IPS-11a (cell line): ENCODE measurements at regions not wholly inside any gene's neighbourhood (a gene's known extent, or its start where the extent isn't known, plus 50 kb on each side); places are given as distances from the start of the nearest gene placed in this dataset.

Experiments
- H3K4me3 ChIP-seq: one replicate; pipeline ENCODE4 v1.5.1; 2013; ENCODE audit warnings: low read depth, low read length, control low read depth

GRCh38 chr10:131747251-131747650, 153.6 kb upstream of the PPP2R2D start:
- H3K4me3 ChIP-seq: no peak overlapping the region

- H3K4me3 ChIP-seq: no peak overlapping the region
Observed at GRCh38 chr10:131747791-131748190, 153.0 kb upstream of the PPP2R2D start.

DNA sequence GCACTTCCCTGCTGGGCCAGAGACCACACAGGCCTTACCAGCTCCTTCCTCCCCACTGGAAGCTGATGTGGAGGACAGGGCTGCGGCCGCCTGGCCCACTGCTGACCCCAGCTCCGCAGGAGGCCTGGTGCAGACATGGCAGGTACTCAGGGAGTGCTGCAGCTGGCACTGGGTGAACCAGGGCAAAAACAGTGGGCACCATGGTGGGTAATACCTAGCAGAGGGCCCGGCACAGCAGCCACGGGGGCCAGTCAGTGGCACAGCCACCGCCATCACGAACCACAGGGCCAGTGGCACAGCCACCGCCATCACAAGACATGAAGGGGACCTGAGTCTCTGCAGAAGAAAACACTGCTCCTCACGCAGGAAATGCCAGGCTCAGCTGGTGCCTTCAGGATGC, 152.6 kb upstream of the PPP2R2D start:
- no peak overlapping the region for H3K4me3 ChIP-seq

- H3K4me3 ChIP-seq: no peak overlapping the region
Observed at GRCh38 chr10:131748831-131749766, 151.7 kb upstream of the PPP2R2D start.

DNA sequence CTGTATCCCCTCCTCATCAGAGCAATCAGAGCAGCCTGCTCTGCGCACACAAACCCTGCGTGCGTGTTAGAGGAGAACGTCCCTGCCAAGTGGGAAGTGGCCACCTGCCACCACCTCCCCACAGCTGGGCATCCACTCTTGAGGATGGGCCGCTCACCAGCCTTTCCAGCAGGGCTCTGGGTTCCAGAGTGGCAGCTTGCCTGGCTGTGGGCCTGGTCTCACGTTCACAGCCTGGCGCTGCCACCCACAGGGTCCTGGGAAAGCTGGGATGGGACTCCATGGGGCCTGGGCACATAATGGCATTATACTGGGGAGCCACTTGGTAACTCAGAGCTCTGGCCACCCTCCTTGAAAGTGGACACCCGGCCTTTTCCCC, 151.1 kb upstream of the PPP2R2D start:
- H3K4me3 ChIP-seq: no peak overlapping the region

DNA sequence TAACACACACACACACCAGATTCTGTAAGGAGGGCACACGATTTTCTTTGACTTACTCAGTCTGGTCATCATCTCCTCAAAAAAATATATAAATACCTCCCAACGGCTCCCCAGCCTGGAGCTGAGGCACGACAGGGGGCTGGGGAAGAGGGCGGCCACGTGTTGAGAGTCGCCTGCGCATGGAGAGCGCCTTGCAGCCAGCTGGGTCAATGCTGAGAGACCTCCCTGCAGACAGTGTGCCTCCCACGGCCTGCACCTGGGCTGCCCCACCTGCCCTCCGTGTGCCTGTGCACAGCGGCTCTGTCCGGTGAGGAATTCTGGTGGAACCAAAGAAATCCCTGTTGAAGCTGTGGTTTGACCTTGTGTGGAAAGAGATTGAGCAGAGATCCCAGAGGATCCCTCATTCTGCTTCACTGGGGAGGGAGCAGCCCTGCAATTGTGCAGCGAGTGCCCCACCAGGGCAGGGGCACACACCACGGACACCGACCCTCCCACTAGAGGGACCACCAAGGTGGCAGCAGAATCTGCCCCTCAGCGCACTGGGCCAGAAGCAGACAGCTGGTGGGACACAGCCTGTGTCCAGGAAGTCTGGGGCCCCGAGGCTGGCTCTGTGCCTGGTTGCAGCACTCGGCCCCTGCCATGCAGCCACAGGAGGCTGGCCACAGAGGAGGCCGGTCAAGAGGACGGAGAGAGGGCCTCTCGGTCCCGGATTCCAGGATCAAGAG, 150.5 kb upstream of the PPP2R2D start:
- no peak overlapping the region for H3K4me3 ChIP-seq

DNA sequence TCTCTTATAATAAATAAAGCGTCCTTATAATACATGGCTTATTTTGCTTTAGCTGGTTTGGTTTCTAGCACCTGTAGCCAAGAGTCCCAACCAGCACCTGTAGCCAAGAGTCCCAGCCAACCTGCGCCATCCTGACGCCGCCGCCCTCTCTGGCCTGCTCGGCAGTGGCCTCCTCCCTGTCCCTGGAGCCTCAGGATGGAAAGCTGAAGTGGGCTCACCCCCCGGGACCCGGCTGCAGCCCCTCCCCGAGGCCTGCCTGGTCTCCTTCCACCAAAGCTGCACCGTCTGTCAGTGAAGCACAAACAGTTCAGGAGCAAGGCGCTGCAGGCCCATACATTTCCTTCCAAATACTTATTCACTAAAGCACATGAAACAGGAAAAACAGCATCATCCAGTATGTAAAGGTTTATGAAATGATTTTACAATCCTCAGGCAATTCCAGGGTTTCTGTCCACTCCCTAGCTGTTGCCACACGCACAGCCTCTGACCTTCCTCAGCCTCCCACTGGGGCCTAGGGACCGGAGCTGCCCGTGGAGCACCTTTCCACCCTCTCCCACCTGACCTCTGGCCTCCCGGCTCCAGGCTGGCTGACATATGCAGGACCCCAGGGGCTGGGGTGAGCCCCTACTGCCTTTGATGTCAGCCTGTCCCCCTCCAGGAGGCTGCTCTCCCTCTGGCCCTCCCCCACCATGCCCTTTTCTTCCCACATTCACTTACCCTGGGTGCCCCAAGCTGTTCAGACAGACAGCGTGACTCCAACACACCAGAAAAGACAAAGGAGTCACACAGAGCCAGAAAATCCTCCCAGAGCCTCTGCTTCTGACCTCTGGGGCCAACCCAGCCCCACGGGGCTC, 149.6 kb upstream of the PPP2R2D start:
- H3K4me3 ChIP-seq: no peak overlapping the region

DNA sequence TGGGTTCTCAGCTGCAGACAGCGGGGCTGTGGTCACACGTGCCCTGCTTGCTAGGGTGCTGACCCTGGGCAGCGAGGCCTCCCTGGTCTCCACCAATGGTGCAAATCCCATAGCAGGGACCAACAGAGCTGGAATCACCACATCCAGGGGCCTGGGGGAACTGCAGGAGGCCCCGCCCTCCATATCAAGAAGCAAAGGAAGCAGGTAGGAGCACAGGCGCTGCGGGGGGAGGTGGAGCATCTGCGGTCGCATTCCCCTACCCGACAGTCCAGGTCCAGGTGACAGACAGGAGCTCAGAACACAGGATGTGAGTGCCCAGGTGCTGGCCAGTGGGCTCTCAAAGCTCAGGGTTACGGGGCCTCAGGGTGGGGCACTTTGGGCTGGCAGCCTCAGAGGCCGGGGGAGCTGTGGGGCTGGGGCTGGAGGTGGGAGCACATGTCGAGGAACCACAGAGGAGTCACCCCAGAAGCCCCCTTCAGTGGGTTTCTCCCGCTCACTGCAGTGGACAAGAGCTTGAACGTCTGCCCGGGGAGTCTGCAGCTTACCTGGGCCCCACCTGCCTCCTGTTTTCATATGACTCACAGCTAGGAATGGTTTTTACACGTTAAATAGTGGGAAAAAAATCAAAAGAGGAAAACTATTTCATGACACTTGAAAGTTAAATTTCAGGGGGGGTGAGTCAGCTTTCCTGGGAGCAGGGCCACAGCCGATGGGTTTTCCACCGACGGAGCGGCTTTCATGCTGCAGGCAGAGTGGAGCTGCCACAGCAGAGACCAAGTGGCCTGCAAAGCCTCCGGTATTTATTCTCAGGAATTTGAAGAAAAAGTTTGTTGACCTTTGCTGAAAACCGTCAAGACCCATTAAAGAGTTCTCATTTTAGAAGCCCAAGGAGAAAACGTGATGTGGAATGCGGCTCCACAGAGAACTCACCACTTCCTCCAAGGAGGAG, 148.7 kb upstream of the PPP2R2D start:
- no peak overlapping the region for H3K4me3 ChIP-seq

DNA sequence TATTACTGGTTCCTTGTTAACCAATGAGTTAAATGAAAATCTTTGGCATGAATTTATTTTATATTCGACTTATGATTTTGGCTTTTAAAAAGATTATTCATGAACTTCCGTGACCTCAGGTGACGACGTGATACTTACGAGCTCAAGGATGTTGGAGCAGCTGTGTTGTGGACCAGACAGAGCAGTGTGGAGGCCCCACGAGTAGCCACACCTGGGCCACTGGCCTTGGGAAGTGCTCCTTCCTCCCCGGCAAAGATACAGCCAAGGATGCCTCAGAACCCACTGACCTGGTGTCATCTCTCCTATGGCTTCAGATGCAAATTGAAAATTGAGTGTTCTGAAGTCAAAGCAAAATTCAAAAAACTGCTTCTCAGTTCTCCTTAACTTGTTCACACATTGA, 147.5 kb upstream of the PPP2R2D start:
- H3K4me3 ChIP-seq: no peak overlapping the region

DNA sequence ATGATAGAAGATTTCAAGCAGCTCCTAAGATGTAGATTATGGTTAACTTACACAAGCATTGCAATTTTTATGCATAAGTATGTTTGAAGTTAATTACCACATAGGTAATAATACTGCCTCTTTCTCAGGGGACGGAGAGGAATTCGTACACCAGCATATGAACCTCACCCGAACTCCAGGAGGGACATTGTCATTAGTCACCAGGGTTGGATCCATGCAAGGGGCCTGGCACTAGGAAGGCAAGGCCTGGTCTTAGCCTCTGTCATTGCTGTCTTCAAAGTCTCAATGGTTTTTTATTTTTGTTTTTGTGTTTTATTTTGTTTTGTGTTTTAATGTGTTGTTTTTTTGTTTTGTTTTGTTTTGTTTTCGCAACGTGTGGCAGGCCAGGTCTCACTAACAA, 145.6 kb upstream of the PPP2R2D start:
- no peak overlapping the region for H3K4me3 ChIP-seq

DNA sequence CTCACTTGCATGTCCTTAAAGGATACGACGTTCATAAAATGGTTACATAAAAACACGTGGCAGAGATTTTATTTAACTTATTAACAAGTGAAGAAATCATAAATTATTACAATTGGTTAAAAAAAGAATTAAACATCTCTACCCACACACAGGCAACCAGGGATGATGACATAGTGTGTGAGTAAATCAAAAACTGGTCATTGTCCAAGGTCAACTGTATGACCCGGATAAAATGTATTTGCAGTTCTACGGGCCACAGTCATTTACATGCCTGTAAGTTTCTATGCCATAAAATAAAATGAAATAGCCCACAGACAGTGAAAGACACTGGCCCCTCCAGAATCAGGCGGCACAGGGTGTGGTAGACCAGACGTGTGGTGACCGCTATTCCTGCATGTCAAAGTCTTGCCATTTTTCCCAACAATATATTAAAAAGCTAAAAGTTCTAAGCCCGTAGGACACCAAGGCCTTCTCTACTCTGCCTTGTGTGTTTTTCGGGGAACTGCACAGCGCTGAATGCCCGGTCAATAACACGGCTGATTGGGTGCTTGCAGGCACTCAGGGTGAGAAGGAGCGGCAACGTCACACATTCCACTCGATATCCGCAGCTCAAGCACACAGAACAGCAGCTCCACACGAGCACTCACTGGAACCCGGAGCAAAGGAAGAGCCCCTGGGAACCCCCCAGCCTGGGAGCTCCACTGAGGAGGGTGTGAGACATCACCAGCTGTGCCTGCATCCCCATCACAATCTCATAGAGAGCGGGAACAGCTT, 143.3 kb upstream of the PPP2R2D start:
- no peak overlapping the region for H3K4me3 ChIP-seq

DNA sequence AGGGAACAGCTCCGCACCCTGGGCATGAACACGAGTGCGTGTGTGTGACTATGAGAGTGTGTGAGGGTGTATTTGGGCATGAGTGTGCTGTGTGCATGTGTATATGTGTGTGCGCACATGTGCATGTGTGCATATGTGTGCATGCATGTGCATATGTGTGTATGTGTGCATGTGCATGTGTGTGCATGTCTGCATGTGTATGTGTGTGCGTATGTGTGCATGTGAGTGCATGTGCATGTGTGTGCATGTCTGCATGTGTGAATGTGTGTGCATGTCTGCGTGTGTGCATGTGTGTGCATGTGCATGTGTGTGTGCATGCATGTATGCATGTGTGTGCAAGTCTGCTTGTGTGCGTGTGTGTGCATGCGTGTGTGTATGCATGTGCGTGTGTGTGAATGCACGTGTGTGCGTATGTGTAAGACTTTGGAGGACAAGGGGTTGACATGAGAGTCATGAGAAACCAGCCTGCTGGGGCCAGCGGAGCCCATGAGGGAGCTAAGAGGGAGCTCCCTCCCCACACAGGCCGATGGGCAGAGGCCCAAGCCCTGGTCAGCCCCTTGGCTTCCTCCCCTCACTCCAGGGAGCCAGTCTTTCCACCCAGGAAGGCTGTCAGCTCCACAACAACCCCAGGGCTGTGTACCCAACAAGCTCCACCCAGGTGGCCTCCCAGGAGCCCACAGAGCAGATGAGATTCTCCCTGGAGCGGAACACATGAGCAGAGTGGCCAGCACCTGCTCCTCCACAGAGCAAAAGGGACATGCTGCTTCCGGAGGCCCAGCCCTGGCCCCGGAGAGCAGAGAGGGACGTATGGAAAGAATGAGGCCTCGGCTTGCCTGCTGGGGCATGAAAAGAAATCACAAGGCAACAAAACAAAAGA, 142.5 kb upstream of the PPP2R2D start:
- H3K4me3 ChIP-seq: no peak overlapping the region

DNA sequence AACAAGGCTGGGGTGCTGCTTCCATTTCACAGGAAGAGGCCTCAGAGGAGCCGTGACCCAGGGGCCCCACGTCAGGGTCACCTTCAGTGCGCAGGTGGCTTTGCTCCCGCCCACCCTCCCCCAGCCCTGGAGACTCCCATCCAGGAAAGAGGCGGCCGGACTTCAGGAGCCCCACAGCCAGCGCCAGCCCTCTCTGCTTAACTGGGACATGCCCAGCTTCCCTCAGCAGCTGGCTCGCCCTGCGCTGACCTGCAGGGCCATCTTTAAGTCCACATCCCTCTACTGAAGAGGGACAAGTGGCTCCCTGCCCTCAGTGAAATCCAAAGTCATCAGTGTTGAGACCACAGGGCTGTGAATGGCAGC, 141.9 kb upstream of the PPP2R2D start:
- no peak overlapping the region for H3K4me3 ChIP-seq

- no peak overlapping the region for H3K4me3 ChIP-seq
Observed at GRCh38 chr10:131759347-131759746, 141.5 kb upstream of the PPP2R2D start.

DNA sequence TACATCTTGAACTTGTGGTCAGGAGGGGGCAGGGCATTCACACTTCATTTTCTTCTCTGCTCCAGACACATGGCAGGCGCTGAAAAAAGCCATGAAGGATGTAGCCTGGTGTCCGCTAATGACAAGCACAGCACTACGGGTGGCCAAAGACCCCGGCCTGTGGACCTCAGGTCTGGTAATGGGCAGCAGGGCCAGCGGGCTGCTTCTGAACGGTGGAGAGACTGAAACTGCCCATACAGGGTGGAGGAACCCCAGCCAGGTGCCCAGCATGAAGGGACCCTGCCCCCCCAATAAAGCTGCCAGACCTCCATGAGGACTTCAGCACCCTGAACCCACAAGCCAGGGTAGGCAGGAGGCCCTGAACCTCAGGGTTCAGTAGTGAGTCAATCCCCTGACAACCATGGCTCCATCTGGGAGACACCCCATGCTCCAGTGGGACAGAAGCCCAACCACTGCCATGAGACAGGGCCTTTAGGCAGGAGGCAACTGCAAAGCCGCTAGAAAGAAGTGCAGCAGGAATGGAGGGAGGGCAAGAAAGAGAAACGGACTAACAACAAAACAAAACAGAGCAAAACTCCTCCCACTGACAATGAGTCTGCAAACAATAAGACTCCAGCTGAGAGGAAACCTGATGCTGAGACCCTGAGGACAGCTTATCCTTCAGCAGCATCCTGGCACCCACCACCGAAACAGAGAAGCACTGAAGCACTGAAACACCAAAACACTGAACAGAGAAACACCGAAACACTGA, 140.2 kb upstream of the PPP2R2D start:
- H3K4me3 ChIP-seq: no peak overlapping the region

GRCh38 chr10:131762789-131763696, 137.8 kb upstream of the PPP2R2D start:
- no peak overlapping the region for H3K4me3 ChIP-seq

DNA sequence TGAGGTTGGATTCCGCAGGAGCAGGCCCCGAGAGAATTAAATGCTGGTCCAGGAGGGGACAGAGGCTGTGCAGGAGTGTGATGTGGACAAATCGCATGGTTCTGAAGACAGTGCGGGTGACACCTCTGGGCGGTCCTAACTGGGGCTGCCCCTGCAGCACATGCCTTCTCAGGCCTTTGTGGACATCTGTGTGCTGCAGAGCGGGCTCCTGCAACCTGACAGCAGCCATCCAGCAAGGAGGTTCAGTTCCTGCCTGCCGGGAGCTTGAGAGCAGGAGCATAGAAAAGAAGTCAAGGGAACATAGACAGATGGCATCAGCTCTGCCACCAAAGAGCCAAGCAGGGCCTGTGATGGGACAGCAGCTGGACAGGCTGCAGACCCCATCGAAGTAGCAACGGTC, 135.9 kb upstream of the PPP2R2D start:
- no peak overlapping the region for H3K4me3 ChIP-seq
